ENCODE measurements at regions not wholly inside any gene's neighbourhood (a gene's known extent, or its start where the extent isn't known, plus 50 kb on each side); places are given as distances from the start of the nearest gene placed in this dataset.

DNA sequence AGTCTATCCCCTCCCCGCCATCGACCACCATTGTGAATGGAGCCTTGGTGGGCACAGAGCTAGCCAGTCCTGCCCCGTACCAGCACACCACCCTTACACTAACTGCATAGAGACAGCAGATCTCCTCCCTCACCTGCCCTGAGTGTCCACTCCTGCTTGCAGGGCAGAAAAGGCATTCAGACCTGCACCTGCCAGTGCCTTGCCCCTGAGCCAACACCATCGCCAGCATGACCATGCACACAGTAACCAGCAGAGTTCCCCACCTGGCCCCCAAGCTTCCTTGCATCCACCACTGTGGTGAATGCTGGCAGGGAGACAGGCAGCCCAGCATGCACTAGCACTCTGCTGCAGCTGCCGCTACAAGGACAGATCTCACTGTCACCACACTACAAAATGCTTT, 397.1 kb downstream of the KLHL4 start (continued):
- TF ChIP-seq, protein P1, sequence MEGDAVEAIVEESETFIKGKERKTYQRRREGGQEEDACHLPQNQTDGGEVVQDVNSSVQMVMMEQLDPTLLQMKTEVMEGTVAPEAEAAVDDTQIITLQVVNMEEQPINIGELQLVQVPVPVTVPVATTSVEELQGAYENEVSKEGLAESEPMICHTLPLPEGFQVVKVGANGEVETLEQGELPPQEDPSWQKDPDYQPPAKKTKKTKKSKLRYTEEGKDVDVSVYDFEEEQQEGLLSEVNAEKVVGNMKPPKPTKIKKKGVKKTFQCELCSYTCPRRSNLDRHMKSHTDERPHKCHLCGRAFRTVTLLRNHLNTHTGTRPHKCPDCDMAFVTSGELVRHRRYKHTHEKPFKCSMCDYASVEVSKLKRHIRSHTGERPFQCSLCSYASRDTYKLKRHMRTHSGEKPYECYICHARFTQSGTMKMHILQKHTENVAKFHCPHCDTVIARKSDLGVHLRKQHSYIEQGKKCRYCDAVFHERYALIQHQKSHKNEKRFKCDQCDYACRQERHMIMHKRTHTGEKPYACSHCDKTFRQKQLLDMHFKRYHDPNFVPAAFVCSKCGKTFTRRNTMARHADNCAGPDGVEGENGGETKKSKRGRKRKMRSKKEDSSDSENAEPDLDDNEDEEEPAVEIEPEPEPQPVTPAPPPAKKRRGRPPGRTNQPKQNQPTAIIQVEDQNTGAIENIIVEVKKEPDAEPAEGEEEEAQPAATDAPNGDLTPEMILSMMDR (IDR thresholded peaks at IDR 0.05), result no peak
- no peak for TF ChIP-seq ZNF425 (CRISPR knock-in tag; conservative IDR thresholded peaks at IDR 0.05)

DNA sequence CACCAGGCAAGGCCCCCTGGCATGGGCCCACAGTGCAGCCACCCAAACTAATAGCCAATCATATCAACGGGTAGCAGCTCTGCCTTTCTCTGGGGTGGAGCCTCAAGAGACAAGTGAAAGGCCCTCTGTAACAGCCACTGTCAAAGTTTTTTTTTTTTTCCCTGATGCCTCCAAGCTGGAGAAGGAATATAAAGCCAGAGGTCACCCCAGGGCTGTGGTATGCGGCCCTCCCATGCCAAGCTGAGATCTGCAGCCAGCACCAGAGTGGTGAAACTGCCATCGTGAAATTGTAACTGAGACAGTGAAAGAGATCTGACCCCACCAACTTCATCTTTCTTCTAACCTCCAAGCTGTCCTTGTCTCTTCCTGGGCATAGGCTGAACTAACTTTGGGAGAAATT, 407.0 kb downstream of the KLHL4 start:
- ChIA-PET CTCF (no interaction called here), POLR2A (no interaction called here)
- no peak for TF ChIP-seq IRF1 (CRISPR knock-in tag; IDR thresholded peaks at IDR 0.05)
- no peak for TF ChIP-seq RORB (CRISPR knock-in tag; IDR thresholded peaks at IDR 0.05)
- no peak for TF ChIP-seq FOXJ3 (CRISPR knock-in tag; IDR thresholded peaks at IDR 0.05; ENCODE audit: borderline replicate concordance)
- TF ChIP-seq, protein P2, sequence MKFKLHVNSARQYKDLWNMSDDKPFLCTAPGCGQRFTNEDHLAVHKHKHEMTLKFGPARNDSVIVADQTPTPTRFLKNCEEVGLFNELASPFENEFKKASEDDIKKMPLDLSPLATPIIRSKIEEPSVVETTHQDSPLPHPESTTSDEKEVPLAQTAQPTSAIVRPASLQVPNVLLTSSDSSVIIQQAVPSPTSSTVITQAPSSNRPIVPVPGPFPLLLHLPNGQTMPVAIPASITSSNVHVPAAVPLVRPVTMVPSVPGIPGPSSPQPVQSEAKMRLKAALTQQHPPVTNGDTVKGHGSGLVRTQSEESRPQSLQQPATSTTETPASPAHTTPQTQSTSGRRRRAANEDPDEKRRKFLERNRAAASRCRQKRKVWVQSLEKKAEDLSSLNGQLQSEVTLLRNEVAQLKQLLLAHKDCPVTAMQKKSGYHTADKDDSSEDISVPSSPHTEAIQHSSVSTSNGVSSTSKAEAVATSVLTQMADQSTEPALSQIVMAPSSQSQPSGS (CRISPR knock-in tag; IDR thresholded peaks at IDR 0.05; ENCODE audit: borderline replicate concordance, low read depth), result no peak
- TF ChIP-seq ZNF121 (CRISPR knock-in tag; IDR thresholded peaks at IDR 0.05), result no peak
- TF ChIP-seq, protein P3, sequence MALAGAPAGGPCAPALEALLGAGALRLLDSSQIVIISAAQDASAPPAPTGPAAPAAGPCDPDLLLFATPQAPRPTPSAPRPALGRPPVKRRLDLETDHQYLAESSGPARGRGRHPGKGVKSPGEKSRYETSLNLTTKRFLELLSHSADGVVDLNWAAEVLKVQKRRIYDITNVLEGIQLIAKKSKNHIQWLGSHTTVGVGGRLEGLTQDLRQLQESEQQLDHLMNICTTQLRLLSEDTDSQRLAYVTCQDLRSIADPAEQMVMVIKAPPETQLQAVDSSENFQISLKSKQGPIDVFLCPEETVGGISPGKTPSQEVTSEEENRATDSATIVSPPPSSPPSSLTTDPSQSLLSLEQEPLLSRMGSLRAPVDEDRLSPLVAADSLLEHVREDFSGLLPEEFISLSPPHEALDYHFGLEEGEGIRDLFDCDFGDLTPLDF (CRISPR knock-in tag; IDR thresholded peaks at IDR 0.05), result no peak
- no peak for TF ChIP-seq ZNF396 (CRISPR knock-in tag; IDR thresholded peaks at IDR 0.05; ENCODE audit: borderline replicate concordance)
- TF ChIP-seq ZMAT4 (CRISPR knock-in tag; IDR thresholded peaks at IDR 0.05), result no peak
- no peak for TF ChIP-seq MLX (CRISPR knock-in tag; IDR thresholded peaks at IDR 0.05)
- no peak for TF ChIP-seq SOX15 (CRISPR knock-in tag; IDR thresholded peaks at IDR 0.05)
- TF ChIP-seq ZNF263 (CRISPR knock-in tag; IDR thresholded peaks at IDR 0.05; ENCODE audit: low read depth), result no peak
- H3K4me1 Mint-ChIP-seq, result peaks cover 10% of the 10 kb centered on the region
- DNase-seq (ENCODE audit: low spot score) (no peak), ATAC-seq (no peak)
- H3K27ac Mint-ChIP-seq, result no peak overlapping the region
- no peaks in the 10 kb centered on the region for H3K36me3 Mint-ChIP-seq
- H3K9me3 Mint-ChIP-seq, result peaks cover 4% of the 10 kb centered on the region
- H3K4me3 Mint-ChIP-seq, result no peak overlapping the region
- H3K27me3 Mint-ChIP-seq (ENCODE audit: low read depth), result no peaks in the 10 kb centered on the region

- POLR2A ChIA-PET, result no interaction called here
- H3K9me3 Mint-ChIP-seq, result peaks cover 10% of the 10 kb centered on the region
- DNase-seq (ENCODE audit: low spot score) (no peak), ATAC-seq (no peak)
- H3K4me3 Mint-ChIP-seq, result no peak overlapping the region
- peaks cover 2% of the 10 kb centered on the region; the same call in 1 of the 2 replicates for H3K36me3 Mint-ChIP-seq
- H3K27me3 Mint-ChIP-seq (ENCODE audit: low read depth), result no peaks in the 10 kb centered on the region
- H3K4me1 Mint-ChIP-seq, result no peaks in the 10 kb centered on the region
- no peak overlapping the region for H3K27ac Mint-ChIP-seq
- CTCF ChIA-PET, result no interaction called here
- TF ChIP-seq ESRRA (CRISPR knock-in tag; IDR thresholded peaks at IDR 0.05; ENCODE audit: borderline replicate concordance) (no peak), ZNF396 (CRISPR knock-in tag; IDR thresholded peaks at IDR 0.05; ENCODE audit: borderline replicate concordance) (no peak), RORB (CRISPR knock-in tag; IDR thresholded peaks at IDR 0.05) (no peak), ZNF232 (CRISPR knock-in tag; IDR thresholded peaks at IDR 0.05) (no peak), ZNF512 (CRISPR knock-in tag; IDR thresholded peaks at IDR 0.05; ENCODE audit: borderline replicate concordance) (no peak), KAT7 (CRISPR knock-in tag; IDR thresholded peaks at IDR 0.05; ENCODE audit: borderline replicate concordance) (no peak), NFYB (CRISPR knock-in tag; conservative IDR thresholded peaks at IDR 0.05; ENCODE audit: low read depth) (no peak), HMGA2 (CRISPR knock-in tag; IDR thresholded peaks at IDR 0.05) (no peak), USF2 (CRISPR knock-in tag; IDR thresholded peaks at IDR 0.05) (no peak)
- TF ChIP-seq, protein P4, sequence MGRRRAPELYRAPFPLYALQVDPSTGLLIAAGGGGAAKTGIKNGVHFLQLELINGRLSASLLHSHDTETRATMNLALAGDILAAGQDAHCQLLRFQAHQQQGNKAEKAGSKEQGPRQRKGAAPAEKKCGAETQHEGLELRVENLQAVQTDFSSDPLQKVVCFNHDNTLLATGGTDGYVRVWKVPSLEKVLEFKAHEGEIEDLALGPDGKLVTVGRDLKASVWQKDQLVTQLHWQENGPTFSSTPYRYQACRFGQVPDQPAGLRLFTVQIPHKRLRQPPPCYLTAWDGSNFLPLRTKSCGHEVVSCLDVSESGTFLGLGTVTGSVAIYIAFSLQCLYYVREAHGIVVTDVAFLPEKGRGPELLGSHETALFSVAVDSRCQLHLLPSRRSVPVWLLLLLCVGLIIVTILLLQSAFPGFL (CRISPR knock-in tag; IDR thresholded peaks at IDR 0.05; ENCODE audit: borderline replicate concordance), result no peak
Observed at GRCh38 chrX:87941841-87942240, 424.2 kb downstream of the KLHL4 start.

All from WTC11 (cell line).